ENCODE measurements at regions not wholly inside any gene's neighbourhood (a gene's known extent, or its start where the extent isn't known, plus 50 kb on each side); places are given as distances from the start of the nearest gene placed in this dataset.

DNA sequence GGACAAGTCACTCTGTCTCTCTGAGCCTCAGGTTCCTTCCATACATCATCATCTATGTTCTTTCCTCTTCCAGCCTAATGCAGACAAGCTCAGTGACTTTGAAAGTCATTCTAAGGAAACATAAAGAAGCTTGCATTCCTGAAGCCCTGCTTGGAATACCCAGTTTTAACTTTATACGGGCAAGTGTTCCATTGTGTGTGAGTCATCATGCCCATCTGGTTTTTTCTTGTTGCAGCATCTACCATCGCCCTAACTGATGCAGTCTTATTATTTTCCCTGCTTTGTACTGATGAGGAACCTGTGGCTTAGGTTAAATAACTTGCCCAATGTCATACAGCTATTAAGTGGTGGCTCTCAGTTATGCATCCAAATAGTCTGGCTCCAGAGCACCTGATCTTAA, 177.9 kb upstream of the RAI2 start:
- Mint-ChIP-seq H3K4me1 (peaks cover 14% of the 10 kb centered on the region), H3K36me3 (peaks cover 3% of the 10 kb centered on the region), H3K27me3 (ENCODE audit: low read depth) (no peaks in the 10 kb centered on the region), H3K9me3 (peaks cover 24% of the 10 kb centered on the region), H3K4me3 (no peak overlapping the region), H3K27ac (no peak overlapping the region)
- no peak for DNase-seq (ENCODE audit: low spot score in 2 of 2, unreplicated experiment in 2 of 2)
- TF ChIP-seq, protein P1, sequence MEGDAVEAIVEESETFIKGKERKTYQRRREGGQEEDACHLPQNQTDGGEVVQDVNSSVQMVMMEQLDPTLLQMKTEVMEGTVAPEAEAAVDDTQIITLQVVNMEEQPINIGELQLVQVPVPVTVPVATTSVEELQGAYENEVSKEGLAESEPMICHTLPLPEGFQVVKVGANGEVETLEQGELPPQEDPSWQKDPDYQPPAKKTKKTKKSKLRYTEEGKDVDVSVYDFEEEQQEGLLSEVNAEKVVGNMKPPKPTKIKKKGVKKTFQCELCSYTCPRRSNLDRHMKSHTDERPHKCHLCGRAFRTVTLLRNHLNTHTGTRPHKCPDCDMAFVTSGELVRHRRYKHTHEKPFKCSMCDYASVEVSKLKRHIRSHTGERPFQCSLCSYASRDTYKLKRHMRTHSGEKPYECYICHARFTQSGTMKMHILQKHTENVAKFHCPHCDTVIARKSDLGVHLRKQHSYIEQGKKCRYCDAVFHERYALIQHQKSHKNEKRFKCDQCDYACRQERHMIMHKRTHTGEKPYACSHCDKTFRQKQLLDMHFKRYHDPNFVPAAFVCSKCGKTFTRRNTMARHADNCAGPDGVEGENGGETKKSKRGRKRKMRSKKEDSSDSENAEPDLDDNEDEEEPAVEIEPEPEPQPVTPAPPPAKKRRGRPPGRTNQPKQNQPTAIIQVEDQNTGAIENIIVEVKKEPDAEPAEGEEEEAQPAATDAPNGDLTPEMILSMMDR (IDR thresholded peaks at IDR 0.05; ENCODE audit: unreplicated experiment) = no peak

DNA sequence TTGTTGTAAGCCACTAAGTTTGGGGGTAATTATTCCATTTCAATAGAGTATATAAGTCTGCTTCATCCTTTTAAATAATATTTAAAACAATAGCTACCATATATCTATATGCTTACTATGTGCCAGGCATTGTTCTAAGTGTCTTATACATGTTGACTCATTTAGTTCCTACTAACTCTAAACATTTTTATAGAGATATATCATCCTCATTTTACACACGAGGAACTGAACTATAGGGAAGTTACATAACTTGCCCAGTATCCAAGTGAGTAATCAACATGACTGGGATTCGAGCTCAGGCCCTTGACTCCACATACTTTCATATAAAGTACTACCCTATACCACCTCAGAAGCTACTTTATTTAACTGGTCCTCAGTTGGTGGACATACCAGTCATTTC, 175.3 kb upstream of the RAI2 start:
- Mint-ChIP-seq H3K4me1 (peaks cover 18% of the 10 kb centered on the region), H3K27me3 (ENCODE audit: low read depth) (no peaks in the 10 kb centered on the region)
- TF ChIP-seq, protein P1 (IDR thresholded peaks at IDR 0.05; ENCODE audit: unreplicated experiment) = no peak

DNA sequence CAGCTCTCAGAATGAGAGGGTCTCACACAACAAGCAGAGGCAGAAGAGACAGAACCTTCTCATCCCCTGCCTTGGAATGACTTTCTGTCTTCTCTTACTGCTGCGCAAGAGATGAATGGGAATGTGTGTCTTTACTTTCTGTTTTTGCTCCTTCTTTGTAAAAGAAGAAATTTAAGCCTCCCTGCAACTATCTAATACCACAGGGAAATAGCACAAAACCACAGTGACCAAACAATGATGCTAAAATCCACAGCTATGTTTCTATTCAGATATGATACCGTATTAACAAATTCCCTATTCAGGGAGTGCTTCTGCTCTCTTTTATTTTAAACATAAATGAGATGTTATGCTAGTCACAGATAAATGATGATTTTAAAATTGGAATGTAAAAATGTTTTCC, 173.8 kb upstream of the RAI2 start:
- Mint-ChIP-seq H3K4me1 (peaks cover 18% of the 10 kb centered on the region), H3K36me3 (peaks cover 3% of the 10 kb centered on the region), H3K27me3 (ENCODE audit: low read depth) (no peaks in the 10 kb centered on the region), H3K4me3 (no peak overlapping the region), H3K9me3 (peaks cover 30% of the 10 kb centered on the region), H3K27ac (peak overlapping the region; percentile 39)
- TF ChIP-seq, protein P1 (IDR thresholded peaks at IDR 0.05; ENCODE audit: unreplicated experiment) = no peak
- DNase-seq (ENCODE audit: low spot score in 2 of 2, unreplicated experiment in 2 of 2) = no peak

More for the DNA sequence above, 175.3 kb upstream of the RAI2 start:
- no peak overlapping the region for H3K27ac Mint-ChIP-seq
- peaks cover 24% of the 10 kb centered on the region for H3K9me3 Mint-ChIP-seq
- no peak overlapping the region for H3K4me3 Mint-ChIP-seq
- peaks cover 3% of the 10 kb centered on the region for H3K36me3 Mint-ChIP-seq
- DNase-seq (ENCODE audit: low spot score in 2 of 2, unreplicated experiment in 2 of 2) = no peak

DNA sequence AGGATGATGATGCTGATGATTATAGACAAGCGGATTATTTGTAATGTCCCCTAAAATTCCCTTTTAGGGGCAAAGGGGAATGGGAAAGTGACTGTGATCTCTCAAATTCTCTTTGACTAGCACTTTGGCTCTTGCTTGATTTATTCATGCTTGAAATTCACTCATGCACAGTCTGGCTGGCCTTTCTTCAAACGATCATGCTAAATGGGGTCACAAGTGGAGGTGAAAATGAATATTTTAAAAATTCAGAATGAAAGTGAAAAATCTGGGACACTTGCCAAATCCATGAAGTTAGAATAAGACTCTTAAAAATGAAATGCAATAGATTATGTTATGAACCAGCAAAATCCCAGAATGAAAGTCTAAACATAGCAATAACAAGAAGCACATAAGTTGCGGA, 173.4 kb upstream of the RAI2 start:
- Mint-ChIP-seq H3K27me3 (ENCODE audit: low read depth) (no peaks in the 10 kb centered on the region), H3K27ac (peak overlapping the region; percentile 39), H3K36me3 (peaks cover 3% of the 10 kb centered on the region), H3K4me1 (peaks cover 20% of the 10 kb centered on the region), H3K4me3 (no peak overlapping the region), H3K9me3 (peaks cover 28% of the 10 kb centered on the region)
- DNase-seq (ENCODE audit: low spot score in 2 of 2, unreplicated experiment in 2 of 2) = no peak
- TF ChIP-seq, protein P1 (IDR thresholded peaks at IDR 0.05; ENCODE audit: unreplicated experiment) = no peak

DNA sequence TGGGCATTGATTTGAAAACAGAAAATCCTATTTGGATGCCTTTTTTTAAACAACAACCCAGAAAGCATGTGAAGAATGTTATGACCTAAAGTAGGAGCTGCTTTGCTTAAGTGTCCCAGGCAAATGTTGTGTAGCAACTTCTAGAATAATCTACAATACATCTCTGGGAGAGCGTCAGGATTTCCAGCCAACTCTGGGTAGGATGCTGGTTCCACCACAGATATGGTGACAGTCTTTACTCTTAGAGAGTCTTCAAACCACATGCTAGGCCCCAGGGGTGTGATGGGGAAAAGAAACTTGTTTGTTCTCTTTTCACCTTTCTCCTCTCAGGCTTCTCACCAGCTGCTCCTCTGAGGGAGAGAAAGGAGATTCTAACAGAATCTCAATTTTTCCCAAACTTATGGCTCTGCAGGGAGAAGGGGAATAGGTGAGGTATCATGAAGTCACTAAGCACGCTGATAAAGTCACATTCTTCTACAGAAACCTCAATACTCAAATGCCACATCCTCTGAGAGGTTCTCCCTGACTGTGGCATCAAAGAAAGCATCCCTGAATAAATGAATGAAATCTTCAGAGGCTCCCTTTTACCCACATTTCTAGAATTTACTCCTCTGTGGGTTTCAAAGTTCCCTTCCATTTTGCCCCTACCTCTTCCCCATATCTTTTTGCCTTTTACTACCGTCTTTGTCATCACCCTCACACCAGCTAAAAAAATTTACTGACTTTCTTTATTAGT, 171.6 kb upstream of the RAI2 start:
- peaks cover 20% of the 10 kb centered on the region for H3K4me1 Mint-ChIP-seq
- DNase-seq (ENCODE audit: low spot score in 2 of 2, unreplicated experiment in 2 of 2) = no peak
- H3K27me3 Mint-ChIP-seq (ENCODE audit: low read depth) = no peaks in the 10 kb centered on the region
- no peak overlapping the region for H3K4me3 Mint-ChIP-seq
- TF ChIP-seq, protein P1 (IDR thresholded peaks at IDR 0.05; ENCODE audit: unreplicated experiment) = no peak
- H3K27ac Mint-ChIP-seq = peak overlapping the region; percentile 1
- no peaks in the 10 kb centered on the region for H3K36me3 Mint-ChIP-seq
- H3K9me3 Mint-ChIP-seq = peaks cover 28% of the 10 kb centered on the region
